ENCODE measurements at regions not wholly inside any gene's neighbourhood (a gene's known extent, or its start where the extent isn't known, plus 50 kb on each side); places are given as distances from the start of the nearest gene placed in this dataset.
"Not testable (repeated sequence)": the region's sequence is repeated elsewhere in the genome, so short reads cannot be mapped to it uniquely, and the experiment has no call there.

DNA sequence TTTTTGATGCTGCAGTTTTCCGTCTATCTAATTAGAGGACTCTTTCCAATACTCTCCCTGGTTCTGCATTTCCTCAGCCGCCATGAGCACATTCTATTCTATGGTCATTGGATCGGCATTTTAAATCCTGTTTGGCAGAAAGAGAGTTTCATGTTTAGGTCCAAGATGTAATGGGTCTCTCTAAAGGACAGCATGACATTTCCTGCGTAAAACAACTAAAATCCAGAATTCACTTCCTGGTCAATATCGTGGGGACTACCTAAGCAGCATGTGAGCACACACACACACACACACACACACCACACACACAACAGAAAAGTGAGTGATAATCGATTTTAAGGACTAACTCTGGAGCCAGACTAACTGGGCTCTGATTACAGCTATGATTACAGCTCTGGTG is 757.1 kb upstream of the TPTE start:
- not testable (repeated sequence) for DNase-seq (ENCODE audit: low spot score)

DNA sequence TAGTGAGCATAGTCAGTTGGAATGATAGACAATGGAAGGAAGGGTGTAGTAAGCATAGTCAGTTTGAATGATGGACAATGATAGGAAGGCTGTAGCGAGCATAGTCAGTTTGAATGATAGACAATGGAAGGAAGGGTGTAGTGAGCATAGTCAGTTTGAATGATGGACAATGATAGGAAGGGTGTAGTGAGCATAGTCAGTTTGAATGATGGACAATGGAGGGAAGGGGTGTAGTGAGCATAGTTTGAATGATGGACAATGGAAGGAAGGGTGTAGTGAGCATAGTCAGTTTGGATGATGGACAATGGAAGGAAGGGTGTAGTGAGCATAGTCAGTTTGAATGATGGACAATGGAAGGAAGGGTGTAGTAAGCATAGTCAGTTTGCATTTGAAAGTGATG is 755.8 kb upstream of the TPTE start:
- not testable (repeated sequence) for DNase-seq (ENCODE audit: low spot score)

DNA sequence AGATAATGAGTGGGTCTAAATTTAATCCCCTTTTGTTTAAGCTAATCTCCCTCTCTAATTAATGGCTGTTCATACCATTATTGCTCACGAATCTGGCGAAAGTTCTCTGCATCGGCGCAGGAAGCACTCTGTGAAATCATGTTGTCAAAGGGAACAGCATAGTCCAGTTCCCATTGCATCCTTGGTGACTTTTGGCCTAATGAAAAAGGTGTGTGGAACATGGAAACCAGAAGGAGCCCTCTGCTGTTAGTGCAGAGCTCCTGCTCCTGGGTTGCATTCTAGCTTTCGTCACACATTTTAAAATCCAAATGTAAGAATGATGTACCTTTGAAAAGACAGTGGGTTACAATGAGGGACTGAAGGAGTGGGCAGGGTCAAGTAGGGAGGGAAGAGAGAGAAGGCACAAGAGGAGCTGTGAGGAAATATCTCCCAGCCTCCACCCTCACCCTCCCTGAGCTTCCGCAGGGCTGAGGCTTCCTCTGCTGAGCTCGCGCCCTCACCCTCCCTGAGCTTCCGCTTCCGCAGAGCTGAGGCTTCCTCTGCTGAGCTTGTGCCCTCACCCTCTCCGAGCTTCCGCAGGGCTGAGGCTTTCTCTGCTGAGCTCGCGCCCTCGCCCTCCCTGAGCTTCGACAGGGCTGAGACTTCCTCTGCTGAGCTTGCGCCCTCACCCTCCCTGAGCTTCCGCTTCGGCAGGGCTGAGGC is 754.3 kb upstream of the TPTE start:
- not testable (repeated sequence) for DNase-seq (ENCODE audit: low spot score)

DNA sequence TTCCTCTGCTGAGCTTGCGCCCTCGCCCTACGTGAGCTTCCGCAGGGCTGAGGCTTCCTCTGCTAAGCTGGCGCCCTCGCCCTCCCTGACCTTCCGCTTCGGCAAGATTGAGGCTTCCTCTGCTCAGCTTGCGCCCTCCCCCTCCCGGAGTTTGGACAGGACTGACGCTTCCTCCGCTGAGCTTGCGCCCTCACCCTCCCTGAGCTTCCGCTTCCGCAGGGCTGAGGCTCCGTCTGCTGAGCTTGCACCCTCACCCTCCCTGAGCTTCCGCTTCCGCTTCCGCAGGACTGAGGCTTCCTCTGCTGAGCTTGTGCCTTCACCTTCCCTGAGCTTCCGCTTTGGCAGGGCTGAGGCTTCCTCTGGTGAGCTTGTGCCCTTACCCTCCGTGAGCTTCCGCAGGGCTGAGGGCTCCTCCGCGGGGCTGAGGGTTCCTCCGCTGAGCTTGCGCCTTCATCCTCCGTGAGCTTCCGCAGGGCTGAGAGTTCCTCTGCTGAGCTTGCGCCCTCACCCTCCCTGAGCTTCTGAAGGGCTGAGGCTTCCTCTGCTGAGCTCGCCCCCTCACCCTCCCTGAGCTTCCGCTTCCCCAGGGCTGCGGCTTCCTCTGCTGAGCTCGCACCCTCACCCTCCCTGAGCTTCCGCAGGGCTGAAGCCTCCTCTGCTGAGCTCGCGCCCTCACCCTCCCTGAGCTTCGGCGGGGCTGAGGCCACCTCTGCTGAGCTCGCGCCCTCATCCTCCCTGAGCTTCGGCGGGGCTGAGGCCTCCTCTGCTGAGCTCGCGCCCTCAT is 753.6 kb upstream of the TPTE start:
- no peak for DNase-seq (ENCODE audit: low spot score)

DNA sequence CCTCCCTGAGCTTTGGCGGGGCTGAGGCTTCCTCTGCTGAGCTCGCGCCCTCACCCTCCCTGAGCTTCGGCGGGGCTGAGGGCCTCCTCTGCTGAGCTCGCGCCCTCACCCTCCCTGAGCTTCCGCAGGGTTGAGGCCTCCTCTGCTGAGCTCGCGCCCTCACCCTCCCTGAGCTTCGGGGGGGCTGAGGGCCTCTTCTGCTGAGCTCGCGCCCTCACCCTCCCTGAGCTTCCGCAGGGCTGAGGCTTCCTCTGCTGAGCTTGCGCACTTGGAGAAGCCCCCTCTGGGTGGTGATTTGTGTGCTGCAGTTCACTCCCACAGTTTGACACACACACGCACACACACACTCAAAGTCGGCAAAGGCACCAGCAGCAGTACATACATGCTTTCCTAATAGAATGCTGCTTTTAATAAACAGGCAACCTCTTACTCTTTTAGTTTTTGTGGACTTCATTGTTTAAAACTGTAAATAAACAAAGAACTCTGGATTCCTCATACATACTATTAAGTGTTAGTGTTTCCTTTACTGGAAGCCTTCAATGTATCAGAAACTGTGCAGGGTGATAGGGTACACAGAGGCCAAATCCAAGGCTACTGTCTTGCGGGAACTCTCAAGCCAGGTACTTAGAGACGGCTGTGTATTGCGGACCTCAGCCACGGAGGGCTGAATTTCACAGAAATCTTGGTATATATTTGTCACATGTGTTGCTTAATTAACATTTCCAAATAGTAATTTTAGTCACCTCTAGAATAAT is 752.8 kb upstream of the TPTE start:
- not testable (repeated sequence) for DNase-seq (ENCODE audit: low spot score)

DNA sequence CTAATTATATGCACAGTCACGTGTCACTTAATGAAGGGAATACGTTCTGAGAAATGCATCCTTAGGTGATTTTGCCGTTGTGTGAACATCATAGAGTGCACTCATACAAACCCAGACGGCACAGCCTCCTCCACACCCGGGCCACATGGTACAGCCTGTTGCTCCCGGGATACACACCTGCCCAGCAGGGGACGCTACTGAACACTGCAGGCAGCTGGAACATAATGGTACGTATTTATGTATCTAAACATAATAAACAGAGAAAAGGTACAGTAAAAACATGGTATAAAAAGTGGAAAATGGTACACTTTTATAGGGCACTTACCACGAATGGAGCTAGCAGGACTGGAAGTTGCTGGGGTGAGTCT is 752.3 kb upstream of the TPTE start:
- DNase-seq (ENCODE audit: low spot score): not testable (repeated sequence)

DNA sequence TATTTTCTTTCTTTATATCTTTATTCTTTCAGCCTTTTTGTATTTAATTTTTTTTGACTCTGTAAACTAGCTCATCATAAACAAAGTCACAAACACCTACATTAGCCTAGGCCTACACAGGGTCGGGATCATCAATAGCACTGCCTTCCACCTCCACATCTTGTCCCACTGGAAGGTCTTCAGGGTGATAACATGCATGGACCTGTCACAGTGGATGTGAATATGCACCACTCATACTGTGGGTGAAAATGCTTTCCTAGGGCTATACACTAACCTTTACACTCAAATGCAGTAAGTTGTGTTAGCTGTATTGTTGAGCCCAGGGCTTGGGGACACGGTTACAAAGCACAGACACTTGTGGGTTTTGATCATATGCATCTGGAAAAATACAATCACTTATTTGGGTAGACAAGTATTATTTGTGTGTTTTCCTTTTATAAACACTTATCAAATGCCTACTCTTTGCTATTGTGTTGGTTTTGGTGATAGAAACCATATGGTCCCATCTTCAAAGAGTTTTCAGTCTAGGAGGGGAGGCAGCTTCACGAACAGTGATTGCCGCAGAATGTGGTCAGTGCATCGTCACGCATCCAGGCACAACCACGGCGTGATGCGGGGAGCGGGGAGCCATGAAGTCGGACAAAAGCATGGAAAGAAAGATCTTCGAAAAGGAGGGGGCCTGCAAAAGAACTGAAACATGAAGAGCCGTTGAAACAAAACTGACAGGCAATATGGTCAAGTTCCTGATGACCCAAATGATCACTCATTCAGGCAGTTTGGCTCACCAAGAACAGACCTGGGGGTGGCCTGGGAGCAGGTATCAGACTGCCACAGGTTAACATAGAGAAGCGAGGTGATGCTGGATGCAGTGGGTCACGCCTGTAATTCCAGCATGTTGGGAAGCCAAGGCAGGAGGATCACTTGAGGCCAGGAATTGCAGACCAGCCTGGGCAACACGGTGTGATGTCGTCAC is 751.4 kb upstream of the TPTE start:
- not testable (repeated sequence) for DNase-seq (ENCODE audit: low spot score)

DNA sequence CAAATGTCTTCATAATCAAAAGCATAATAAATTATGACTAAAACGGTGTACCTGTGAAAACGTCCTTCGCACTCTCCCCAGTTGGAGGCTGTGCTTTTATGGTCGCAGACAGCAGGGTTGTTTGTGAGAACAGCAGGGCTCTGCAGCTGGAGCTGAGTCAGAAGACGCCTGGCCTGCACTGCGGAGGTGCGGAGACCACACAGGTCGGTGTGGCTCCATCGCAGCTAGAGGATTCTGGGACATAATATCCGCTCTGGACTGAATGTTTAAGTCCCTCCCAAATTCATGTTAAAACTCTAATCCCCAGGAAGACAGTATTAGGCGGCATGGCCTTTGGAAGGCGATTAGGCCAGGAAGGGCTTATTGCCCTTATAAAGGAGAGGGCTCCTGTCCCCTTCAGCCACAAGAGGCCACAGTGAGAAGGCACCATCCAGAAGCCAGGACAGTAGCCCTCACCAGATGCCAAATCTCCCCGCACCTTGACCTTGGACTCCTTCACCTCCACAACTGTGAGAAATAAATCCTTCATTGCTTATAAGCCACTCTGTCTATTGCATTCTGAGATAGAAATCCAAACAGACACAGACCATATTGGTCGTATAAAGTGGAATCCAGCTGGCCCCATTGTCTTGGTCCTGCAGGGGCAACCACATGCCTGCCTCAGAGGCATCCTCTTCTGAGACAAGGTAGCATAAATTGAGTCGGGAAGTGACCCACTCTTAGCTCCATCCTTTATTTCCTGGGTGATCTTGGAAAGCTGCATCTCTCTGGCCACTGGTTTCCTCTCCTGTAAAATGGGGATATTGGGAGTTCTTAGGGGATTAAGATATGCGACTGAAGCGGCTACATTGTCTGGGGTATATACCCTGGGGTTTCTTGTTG is 749.7 kb upstream of the TPTE start:
- not testable (repeated sequence) for DNase-seq (ENCODE audit: low spot score)

DNA sequence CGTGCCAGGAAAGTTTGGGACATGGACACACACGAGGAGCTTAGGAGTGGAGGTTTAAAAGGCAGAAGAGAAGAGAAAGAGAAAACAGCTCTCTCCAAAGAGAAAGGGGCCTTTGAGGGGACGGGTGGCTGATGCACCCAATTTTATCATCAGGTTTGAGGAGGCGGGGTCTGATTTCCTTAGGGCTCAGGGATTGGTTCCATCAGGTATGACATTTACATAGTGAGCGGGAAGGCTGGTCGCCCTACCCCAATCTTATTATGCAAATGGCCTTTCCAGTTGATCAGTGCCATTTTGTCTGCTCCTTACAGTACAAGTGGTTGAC is 749.1 kb upstream of the TPTE start:
- DNase-seq (ENCODE audit: low spot score): no peak

DNA sequence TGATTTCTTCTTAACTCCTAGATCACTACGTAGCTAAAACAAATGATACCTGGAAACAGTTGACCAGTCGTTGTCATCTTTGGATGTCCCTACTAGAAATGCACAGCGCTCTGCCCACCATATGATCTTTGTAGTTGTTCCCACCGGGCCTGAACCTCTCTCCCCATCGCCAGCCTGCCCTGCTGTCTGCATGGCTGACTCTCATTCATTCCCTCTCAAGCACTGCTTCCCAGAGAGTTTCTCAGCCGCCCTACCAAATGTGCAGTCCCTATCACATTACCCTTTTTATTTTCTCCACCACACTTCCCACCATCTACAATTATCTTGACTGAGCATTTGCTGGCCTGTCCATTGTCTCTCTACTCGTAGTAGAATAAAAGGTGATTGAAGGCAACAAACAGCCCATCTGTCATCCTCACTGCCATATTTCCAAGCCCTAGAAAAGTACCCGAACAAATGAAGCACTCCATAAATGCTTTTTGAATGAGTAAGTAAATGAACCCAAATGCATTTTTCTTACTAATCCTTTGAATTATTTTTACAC is 748.4 kb upstream of the TPTE start:
- not testable (repeated sequence) for DNase-seq (ENCODE audit: low spot score)

DNA sequence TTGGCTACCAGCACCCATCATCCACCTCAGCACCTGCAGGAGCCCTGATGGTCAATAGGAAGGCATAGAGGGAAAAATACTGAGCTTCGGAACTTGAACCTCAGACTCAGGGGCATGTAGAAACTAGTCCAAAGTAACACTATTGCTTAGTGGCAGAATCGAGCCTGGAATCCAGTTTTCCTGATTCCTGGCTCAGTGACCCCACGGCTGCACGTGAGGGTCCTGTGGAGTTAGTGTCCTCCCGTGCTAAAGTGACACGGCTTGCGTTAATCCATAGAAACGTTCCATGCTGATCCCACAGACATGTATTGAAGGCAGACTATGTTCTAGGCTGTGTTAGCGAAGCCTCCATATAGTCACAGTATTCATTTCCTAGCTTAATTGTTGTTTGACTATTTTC is 747.0 kb upstream of the TPTE start:
- DNase-seq (ENCODE audit: low spot score): no peak

DNA sequence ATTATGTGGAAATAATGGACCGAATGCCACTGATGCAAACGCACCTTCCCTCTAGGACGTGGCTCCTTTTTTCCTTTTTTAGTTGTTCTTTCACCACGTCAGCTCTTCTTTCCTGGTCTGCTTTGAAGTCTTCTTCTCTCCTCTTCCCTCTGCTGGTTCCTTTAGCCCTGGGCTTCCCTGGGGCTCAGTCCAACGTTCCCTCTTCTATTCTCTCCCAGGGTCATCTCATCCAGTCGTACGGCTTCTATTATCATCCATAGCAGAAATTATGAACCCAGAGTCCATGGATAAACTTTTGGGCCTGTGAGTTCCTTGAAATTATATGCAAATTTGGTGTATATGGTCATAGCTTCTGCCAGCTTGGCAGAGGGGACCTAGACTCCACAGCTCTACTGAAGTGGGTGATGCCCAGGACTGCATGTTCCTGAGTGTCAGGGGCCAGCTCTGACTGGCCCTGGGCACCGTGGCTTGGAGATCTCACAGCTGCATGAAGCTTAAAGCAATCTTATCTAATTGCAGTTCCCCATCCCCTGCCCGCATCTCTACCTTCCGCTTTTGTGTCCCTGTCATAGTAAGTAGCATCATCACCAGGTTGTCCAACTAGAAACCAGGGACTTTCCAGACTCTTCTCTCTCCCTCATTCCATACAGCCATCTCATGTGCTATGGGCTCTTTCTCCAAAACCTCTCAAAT is 746.3 kb upstream of the TPTE start:
- DNase-seq (ENCODE audit: low spot score): not testable (repeated sequence)

DNA sequence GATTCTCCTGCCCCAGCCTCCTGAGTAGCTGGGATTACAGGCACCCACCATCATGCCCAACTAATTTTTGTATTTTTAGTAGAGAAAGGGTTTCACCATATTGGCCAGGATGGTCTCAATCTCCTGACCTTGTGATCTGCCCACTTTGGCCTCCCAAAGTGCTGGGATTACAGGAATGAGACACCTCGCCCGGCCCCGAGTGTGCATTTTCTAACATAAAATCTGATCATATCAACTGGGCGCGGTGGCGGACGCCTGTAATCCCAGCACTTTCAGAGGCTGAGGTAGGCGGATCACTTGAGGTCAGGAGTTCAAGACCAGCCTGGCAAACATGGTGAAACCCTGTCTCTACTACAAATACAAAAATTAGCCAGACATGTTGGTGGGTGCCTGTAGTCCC is 745.5 kb upstream of the TPTE start:
- not testable (repeated sequence) for DNase-seq (ENCODE audit: low spot score)

DNA sequence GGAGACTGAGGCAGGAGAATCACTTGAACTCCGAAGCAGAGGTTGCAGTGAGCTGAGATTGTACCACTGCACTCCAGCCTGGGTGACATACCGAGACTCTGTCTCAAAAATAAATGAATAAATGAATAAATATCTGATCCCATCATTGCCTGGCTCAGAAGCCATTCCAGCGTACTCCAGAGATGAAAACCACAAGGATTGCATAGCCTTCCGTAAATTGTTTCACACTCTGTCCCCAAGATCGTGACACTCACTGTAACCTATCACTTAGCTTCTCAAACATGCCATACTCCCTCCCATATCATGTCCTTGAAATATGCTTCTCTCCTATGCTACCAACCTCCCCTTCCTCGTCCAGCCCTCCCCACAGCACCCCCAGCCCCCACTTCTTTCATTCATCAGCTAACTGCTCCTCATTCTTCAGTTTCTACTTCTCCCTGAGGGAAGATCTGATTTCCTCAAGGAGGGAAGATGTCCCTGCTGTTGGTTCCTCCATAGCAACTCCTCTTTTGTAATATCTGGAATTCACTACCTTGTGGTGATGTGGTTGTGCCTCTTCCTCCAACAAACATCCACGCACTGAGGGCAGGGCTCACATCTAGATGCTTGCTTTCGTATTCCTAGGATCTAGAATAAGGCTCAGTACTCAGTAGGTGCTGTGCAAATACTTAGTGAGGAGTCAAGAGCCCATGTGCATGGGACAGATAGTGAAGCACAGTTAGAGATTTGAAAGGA is 744.9 kb upstream of the TPTE start:
- DNase-seq (ENCODE audit: low spot score): not testable (repeated sequence)

DNA sequence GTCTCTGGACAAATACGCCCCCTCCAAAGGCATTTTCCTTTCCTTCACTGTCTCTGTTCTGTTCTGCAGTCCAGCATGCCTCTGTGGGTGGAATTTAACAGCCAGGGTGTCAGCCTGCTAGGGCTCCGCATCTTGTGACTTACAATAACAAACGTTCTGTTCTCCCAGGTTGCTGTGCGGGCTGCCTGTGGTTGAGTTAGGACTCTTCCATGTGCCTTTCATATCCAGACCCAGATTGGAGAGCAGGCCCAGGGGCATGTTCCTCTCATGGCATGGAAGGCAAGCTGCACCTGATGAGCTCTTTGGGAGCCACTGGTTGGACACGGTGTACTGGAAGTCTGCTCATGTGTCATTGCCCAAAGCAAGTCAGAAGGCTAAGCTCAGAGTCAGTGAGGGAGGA is 742.8 kb upstream of the TPTE start:
- not testable (repeated sequence) for DNase-seq (ENCODE audit: low spot score)

DNA sequence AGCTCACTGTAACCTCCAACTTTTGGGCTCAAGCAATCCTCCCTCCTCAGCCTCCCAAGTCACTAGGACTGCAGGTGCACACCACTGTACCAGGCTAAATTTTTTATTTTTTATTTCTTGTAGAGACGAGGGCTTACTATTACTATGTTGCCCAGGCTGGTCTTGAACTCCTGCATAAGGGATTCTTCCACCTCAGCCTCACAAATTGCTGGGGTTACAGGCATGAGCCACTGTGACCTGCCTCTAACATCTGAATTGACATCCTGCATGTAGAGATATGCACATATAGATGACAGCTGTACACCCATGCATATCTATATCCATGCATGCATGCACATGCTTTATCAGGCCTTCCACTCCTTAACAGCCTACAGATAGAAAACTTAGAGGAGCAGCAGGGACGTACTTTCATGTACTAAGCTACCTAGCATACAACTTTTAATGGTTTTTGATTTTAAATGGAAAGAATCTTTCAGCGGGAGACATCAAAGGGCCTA is 740.9 kb upstream of the TPTE start:
- DNase-seq (ENCODE audit: low spot score): no peak

DNA sequence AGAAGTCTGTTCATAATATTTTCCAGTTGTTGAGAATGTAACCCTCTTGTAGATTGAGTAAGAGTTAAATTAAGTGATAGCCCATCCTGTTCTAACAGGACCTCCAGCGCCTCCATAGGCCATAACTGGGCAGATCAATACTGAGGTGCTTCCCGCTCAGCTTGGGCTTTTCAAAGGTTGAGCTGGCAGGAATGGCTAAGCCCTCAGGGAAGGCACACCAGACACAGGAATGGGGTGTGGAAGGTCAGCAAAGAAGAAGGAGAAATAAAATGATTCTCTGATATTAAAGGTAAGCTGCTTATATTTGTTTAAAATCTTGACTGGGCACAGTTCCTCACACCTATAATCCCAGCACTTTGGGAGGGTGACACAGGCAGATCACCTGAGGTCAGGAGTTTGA is 737.8 kb upstream of the TPTE start:
- DNase-seq (ENCODE audit: low spot score): not testable (repeated sequence)

DNA sequence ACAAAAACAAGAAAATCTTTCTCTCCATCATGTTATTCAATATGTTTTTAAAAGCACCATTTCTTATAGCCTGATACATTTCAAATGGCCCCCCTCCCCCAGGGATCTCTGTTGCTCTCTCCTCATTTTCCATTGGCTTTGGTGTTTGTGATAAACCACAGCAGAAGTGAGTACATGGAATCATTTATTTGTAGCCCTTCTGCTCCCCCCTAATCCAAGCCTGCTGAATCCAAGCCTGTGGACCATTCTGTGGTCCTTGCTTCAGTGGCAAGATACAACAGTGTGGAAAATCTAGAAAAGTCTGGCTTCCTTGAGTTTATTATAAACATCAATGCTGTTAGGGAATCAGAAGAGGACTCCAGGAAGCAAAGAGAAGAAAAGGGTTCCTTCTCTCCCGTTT is 737.2 kb upstream of the TPTE start:
- DNase-seq (ENCODE audit: low spot score): not testable (repeated sequence)

DNA sequence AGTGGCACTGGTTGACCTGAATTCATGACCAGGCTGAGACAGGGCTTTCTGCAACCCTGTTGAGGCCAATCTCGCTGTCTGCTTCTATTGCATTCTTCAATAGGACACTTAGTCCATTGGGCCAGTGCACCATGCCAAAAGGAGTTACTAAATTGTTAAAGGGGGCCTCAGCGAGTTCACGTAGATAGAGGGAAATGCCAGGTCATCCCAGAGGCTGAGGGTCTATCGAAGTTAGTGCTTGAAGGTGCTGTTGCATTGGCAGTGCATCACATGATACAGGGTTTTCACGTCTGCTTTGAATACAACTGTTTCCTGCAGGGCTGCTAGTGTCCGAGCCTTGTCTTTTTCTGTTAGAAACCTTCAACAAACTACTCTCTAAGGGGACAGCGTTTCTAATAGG is 735.3 kb upstream of the TPTE start:
- not testable (repeated sequence) for DNase-seq (ENCODE audit: low spot score)
